ENCODE measurements at regions not wholly inside any gene's neighbourhood (a gene's known extent, or its start where the extent isn't known, plus 50 kb on each side); places are given as distances from the start of the nearest gene placed in this dataset.

GRCh38 chr5:15248731-15249130 lies 251.2 kb upstream of the FBXL7 start:
- TF ChIP-seq CTCF (IDR thresholded peaks at IDR 0.05; ENCODE audit: control extremely low read depth, extremely low read depth, low read depth, missing control alignments), result no peak
- POLR2A ChIA-PET, result no interaction called here
- no peak for DNase-seq (ENCODE audit: extremely low spot score)
- CTCF ChIA-PET, result no interaction called here

DNA sequence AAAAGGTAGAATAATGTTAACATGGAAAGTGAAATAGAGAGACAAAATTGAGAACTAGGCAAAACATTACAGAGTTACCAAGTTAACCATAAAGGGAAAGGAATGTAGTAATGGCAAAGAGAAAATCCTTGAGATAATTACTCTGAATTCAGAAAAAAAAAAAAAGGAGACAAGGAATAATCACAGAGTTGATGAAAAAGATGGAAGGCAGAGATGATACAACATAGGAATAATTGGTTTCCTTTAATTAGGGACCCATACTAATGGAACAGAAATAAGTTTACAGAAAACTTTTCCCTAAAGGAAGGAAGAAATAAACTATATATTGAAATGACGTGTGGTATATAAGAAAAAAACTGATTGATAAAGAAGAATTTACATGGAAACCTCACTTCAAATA lies 254.1 kb upstream of the FBXL7 start:
- no peak for DNase-seq (ENCODE audit: extremely low spot score)
- no peak for TF ChIP-seq CTCF (IDR thresholded peaks at IDR 0.05; ENCODE audit: control extremely low read depth, extremely low read depth, low read depth, missing control alignments)
- ChIA-PET CTCF (interaction anchor here (1.0 kb wide), 1 partner anchor 9 kb away, joined by 3 read pairs; no protein-coding TSS in a partner anchor), POLR2A (no interaction called here)

DNA sequence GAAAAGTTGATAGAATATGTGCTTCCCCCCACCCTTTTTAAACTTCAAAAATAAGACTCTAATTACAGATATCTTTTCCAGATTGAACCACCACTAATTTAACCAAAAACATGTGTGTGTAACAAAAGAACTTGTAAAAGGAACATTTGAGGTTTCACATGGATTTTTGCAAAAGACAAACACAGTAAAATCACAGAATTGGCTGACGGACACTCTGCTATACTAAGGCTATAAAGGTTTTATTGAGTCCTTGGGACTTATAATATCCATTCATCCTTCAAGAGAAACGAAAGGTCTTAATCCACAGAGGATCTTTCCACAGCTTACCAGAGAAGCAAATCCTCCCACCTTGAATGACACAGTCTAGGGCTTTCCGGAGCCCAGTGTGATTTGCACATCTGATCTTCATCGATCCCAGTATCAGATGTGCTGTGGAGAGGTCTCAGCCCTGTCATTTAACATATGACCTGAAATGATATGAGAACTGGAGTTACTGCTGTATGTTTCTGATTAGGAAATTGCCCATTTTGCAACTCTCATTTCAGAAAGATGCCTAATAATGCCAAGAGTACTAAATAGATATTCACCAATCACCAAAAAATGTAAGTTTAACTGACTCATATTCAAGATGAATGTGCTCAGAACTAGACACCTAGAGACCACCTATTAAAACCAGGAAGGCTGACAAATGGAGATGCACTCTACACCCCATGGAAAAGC lies 256.5 kb upstream of the FBXL7 start:
- DNase-seq (ENCODE audit: extremely low spot score), result no peak
- TF ChIP-seq CTCF (IDR thresholded peaks at IDR 0.05; ENCODE audit: control extremely low read depth, extremely low read depth, low read depth, missing control alignments), result no peak
- ChIA-PET CTCF (no interaction called here), POLR2A (no interaction called here)

DNA sequence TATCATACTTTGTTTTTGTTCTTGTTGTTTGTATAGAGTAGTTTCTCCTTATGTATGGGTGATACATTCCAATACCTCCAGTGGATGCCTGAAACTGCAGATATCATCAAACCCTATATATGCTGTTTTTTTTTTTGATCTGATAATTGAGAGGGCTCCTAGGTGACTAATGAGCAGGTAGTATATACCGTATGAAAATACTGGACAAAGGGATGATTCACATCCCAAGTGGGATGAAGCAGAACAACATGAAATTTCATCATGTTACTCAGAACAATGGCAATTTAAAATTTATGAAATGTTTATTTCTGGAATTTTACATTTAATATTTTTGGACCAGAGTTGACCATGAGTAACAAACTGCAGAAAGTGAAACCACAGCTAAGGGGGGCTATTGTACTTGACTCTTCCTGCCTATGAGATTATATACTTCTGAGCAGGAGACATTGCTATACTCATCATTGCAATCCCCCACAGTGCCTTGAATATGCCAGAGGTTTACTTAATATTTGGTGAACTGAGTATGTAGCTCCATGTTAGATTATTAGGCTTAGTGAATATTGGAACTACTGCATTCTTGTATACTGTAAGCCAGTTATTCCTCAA lies 258.7 kb upstream of the FBXL7 start:
- no peak for DNase-seq (ENCODE audit: extremely low spot score)
- ChIA-PET POLR2A (no interaction called here), CTCF (interaction anchor here (1.8 kb wide), 1 partner anchor 19 kb away, joined by 8 read pairs; no protein-coding TSS in a partner anchor)
- no peak for TF ChIP-seq CTCF (IDR thresholded peaks at IDR 0.05; ENCODE audit: control extremely low read depth, extremely low read depth, low read depth, missing control alignments)

DNA sequence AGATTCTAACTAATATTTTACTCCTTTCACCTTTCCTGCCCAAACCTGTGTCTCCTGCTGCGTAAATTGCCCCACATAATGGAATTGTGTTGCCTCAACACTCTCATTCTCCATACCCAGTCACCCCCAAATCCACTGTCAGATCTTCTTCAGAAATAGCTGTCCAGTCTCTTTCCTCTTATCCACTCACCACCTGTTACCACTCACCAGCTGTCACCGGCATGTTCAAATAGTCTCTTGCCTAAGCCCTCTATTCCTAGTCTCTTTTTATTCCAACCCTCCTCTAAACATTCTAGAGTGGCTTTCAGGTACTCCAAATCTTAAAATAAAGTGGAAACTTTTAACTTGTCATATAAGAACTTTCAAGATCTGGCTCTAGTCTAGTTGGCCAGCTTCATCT lies 262.0 kb upstream of the FBXL7 start:
- no peak for DNase-seq (ENCODE audit: extremely low spot score)
- TF ChIP-seq CTCF (IDR thresholded peaks at IDR 0.05; ENCODE audit: control extremely low read depth, extremely low read depth, low read depth, missing control alignments), result no peak
- ChIA-PET CTCF (interaction anchor here (1.0 to 1.3 kb wide), 2 partner anchors 9 to 23 kb away, joined by 3 to 4 read pairs; no protein-coding TSS in a partner anchor), POLR2A (no interaction called here)

GRCh38 chr5:15236911-15237508 lies 263.0 kb upstream of the FBXL7 start:
- no peak for DNase-seq (ENCODE audit: extremely low spot score)
- POLR2A ChIA-PET, result no interaction called here
- CTCF ChIA-PET, result interaction anchor here (1.0 to 1.9 kb wide), 4 partner anchors 8 to 24 kb away, joined by 3 to 5 read pairs (median 4); no protein-coding TSS in a partner anchor
- TF ChIP-seq CTCF (IDR thresholded peaks at IDR 0.05; ENCODE audit: control extremely low read depth, extremely low read depth, low read depth, missing control alignments), result no peak

All from GM10248 (cell line).